ENCODE measurements at regions not wholly inside any gene's neighbourhood (a gene's known extent, or its start where the extent isn't known, plus 50 kb on each side); places are given as distances from the start of the nearest gene placed in this dataset.
"Not testable (repeated sequence)": the region's sequence is repeated elsewhere in the genome, so short reads cannot be mapped to it uniquely, and the experiment has no call there.

DNA sequence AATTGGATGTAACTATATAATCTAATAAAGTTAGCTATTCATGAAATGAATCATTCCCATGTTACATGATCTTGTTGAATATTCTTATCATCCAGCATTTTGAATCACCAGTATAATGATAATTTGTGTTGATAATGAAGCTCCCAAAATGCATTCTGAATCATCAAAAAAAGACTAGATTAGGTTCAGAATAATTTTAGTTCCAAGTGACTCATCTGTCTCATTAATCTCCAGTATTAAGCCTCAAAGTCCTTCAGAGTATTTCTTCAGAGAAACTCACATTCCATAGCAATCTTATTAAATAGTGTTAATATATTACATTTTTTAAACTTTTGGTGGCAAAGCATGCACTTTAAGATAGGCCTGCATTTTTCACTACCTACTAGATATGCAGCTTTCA, 207.5 kb downstream of the SLITRK5 start:
- no peak for DNase-seq

DNA sequence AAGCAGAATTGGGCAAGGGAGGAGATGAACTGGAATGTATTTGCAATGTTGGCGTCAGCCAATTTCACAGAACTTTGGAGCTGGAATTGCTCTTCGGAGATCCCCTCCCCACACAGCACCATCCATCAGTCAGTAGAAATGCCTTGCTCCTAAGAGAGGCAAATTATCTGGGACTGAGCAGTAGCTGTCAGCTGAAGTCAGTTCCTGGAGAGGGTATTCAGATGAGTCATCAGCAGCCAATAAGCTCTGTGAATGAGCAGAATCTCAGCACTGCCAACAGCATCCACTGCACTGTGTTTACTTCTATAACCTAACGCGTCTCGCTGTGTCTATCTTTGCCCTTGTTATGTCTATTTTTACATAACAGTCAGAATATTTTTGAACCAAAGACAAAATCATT, 213.7 kb downstream of the SLITRK5 start:
- no peak for DNase-seq

DNA sequence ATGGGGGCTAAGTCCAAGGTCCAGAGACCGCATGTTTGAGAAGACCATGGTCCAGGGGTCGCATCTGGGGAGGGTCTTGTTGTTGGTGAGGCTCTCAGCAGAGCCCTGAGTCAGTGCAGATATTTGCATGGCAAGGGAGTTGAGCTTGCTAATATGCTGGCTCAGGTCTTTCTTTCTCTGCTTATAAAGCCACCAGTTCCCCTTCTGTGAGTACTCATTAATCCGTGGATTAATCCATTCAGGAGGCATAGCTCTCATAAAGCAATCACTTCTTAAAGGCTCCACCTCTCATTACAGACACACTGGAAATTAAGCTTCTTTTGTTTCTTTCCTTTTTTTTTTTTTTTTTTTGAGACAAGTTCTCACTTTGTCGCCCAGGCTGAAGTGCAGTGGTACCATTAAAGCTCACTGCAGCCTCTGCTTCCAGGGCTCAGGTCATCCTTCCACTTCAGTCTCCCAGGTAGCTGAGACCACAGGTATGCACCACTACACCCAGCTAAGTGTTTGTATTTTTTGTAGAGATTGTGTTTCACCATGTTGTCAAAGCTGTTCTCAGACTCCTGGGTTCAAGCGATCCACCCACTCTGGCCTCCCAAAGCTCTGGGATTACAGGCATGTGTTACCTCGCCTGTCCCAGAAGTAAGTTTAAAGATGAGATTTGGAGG, 216.4 kb downstream of the SLITRK5 start:
- DNase-seq: no peak

DNA sequence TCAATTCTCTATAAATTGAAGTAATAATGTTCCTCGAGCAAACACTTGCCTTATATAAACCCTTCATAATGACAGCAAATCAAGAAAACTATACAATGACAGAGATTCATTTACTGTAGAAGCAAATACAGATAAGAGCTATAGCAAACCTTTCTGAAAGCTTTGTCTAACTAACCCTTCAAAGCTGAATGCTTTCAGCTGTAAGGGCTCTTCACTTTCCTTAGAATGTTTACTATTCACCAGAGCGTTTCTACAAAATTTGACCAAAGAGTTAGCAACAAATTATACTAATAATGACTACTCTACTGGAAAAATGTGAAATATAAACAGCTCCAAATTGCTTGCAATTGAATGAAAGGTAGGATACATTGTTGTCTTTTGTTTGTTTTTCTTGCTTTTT, 218.1 kb downstream of the SLITRK5 start:
- DNase-seq: no peak

DNA sequence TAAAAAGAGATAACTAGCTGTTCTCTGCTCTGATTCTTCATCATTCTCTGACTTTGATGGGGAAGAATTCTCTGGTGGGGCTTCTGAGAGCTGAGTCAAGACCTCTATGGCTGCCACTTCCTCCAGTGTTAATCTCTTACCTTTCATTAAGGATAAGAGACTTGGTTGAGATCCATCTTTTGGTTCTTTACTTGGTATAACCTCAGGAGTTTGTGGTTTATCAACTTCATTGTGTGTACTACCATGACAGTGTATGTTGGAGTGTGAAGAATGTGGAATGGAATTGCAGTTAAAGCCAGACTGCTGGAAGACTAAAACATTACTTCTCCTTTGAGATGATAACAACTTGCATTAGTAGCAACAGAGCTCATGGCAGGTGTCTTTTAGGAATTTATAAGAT, 222.0 kb downstream of the SLITRK5 start:
- no peak for DNase-seq

DNA sequence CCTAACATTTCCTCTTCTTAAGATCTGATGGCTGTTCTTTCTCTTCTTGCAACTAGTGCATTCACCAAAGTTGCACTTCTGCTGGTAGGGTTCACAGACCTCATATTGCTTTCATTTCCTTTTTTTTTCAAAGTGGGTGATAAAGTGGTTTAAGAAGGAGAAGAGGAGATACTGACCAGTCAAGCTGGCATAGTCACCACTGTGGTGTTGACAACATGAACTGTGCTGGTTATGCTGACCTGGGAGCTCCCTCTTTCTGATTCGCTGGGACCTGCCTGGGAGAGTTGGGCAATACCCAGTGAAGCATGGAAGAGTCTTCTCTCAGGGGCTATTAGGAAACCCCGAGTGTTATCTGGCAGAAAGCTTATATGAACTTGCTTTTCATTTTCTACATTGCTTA, 222.9 kb downstream of the SLITRK5 start:
- DNase-seq: no peak

DNA sequence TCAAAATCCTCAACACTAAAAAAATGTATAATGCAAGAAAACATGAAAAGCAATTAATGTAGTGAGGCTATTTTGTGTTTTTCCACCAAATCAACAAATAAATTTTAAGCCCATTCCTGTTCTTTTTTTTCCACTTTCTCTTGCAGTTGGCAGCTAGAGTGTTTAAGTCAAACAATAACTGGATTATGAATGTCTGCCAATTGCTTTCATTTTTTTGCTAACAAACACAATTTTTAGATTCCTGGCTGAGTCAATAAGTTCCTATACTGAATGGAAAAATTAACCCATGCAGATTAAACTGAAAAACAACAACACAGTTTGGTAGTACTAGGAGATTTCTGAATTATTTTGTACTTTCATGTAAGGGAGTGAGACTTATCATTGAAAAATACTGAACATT, 232.4 kb downstream of the SLITRK5 start:
- DNase-seq: no peak

DNA sequence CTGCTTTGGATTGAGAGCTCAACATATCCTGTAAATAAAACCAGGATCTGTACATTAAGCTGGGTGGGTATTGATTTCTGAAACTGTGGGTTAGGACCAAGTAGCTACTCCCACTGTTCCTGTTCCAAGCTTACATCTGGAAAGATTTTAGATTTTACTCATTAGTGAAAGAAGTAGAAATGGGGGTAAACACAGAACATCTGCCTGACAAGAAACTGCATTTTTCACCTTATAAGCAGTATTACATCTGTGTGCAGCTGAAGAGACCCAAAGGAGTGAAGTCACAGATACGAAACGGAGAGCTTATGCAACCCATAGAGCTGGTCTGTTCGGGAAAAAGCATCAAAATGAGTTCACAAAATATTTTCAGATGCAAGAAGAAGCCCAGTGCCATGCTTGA, 235.2 kb downstream of the SLITRK5 start:
- DNase-seq: no peak

DNA sequence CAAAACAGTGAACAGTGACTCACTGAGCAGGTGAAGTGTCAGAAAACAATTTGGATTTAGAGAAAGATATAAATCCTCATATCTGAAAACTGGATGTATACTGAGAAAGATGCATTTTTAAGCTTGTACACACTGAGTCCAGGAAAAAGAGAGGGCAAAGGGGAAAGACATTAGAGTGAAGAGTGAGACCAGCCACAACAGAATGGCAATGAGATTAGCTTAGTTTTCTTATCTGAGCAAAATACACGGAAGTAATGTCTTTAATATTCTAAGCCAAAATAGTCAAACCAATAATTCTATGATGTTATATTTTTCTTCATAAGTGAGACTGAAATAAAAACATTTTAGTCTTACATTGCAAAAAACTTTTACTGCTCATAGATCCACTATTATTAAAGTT, 236.0 kb downstream of the SLITRK5 start:
- DNase-seq: no peak

DNA sequence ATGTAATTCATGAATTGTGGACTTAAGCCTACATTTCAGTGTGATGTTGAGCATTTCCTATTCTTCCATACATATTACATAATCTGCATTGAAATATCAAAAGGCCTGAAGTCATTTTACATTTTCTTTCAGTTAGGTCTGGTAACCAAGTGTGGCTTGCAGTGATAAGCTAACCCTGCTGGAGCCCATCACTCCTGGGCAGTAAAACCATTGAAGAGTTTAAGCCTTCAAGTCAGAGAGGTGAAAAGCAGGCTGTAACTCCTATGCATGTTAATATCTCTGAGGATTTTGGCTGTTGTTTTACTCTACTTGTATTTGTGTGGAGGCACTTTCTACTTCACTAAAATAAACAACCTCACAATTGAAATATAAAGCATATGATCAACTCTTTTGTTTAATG, 248.8 kb downstream of the SLITRK5 start:
- no peak for DNase-seq

DNA sequence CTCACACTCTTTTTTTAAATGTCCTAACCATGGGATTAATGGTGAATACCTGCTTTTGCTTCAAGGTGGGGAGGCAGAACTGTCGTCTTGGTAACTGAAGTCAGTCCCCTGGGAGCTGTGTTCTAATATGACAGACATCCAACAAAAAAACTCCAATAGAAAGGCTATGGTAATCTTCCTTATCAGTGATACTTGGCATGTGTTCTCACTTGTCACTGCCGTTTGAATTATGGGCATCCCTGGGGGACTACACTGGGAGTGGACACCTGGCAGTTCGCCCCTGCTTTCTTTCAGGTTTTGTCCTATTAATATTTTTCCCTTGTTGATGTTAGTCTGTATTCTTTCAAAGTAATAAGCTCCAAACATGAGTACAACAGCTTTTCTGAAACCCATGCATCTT, 252.6 kb downstream of the SLITRK5 start:
- DNase-seq: no peak

DNA sequence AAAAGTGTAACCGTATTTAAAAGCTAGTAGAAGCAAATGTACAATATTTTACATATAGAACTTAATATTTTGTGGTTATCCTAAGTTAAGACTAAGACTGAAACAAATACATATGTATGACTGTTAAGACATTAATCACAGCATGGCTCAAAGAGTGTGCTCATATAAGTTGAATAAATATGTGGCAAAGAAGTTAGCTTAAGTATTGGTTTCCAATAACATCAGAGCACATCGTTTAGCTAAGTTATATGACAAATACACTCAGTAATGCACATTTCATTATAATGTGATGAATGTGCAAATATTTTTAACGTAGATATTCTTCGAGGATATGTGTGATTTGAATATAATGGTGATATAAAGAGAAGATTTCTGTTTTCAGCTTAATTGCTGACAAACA, 253.8 kb downstream of the SLITRK5 start:
- DNase-seq: no peak

DNA sequence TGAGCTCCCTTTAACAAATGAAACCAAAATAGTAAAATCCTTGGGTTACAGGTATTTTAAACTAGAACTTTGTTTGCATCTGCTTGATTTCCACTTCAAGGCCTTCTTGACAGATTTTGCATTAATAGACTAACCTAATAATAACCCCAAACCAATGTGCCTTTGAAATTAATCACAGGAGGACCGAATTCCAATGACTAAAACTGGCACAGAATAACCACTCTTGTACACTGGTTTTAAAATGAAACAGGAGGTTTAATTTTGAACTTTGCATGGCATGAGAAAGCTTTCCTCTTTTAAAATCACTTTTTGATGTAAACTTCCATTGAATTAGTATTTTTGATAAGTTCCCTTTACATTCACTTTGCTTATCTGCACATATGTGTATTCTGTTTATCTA, 269.6 kb downstream of the SLITRK5 start:
- no peak for DNase-seq

DNA sequence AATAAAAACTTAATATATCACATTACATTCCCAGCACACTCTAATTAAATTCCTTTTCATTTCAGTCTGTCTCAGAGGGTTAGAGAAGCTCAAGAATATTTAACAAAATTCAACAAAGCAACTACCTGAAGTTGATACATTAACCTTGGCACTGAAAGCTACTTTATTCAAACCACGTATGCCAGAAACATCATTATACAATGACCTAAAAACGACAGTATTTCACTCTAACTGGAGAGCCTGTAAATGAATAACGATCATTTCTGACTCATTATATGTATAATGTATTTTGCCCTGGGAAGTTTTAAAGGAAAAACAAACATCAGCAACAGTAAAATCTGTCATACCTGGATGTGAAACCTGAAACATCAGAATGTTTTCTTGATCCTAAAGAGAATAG, 270.1 kb downstream of the SLITRK5 start:
- no peak for DNase-seq

DNA sequence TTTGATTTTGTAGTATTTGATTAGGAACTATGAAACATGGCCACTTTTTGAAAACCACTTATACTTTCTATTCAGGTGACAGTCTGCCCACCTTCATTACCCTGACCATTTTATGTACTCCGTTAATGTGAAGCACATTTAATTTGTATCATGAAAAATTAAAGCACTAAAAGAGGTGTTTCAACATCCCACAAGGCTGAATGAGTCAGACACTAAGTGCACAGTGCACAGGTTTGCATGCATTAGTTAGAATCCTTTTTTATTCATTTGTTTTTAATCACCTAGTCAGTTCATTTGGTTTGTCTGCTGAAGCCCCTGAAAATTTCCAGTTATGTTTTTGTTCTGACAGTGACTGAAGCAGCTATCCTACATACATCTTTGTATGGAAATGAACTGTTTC, 271.0 kb downstream of the SLITRK5 start:
- no peak for DNase-seq

DNA sequence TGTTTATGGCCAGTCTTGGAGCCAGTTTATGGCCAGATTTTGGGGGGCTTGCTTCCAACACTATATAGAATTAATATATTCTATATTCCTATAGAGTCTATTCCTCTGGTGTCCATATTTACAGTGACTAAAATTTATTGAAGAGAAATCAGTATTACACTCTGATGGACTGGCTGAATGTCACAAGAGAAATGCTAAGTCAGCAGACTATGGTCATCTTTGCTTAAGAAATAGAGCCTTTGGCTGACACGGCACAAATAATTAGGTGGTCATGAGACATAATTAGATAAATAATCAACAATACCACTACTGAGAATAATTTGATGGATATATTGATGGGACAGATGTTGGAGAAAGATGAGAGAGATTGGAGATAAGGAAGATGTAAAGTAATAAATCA, 272.9 kb downstream of the SLITRK5 start:
- no peak for DNase-seq

DNA sequence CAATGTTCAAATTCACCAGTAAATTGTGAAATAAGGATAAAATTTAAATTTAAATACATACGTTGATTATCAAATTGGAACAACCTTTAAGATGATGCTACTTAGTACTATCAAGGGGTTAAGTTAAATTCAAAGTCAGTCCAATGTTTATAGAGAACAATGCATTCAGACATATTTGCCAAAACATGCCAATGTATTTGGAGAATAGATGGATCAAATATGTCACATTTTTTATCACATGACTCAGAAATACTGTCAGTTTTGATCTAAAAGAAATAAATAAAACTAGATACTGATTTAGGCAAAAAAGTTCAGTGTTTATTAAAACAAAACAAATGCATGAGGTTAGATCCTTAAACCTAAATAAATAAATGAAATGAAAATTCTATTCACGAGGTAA, 281.2 kb downstream of the SLITRK5 start:
- DNase-seq: no peak

DNA sequence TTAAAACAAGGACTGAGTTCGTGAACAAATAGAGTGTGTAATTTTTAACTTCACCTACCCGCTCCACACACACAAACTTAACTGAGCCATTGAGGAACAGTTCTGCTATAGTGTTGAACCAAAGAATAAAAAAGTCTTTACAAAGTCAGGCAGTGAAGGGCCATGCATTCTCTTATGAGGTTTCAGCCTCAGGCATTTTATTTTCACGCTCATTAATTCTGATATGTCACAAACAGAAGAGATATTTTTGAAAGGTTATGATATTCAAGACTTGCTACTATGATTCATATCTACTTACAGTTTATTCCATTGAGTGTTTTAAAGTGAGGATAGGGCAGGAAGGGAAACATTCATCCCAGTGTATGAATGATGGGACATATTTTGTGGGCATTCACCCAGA, 282.2 kb downstream of the SLITRK5 start:
- DNase-seq: no peak

DNA sequence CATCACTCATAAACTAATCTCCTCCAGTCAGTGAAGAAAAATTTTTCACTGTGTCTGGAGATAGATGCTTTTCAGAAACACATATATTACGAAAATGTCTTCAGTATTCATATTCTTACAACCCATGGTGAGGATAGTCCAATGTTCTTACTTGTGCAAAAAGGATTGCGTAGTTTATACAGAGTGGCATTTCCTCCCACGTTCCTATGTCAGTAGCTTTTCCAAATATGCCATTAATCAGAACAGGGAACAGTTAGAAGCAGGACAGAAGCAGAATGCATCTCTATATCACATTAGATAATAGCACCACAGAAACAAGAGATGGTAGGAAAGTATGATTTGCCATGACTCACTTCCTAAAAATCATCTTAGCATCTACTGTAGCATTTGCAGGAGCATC, 282.9 kb downstream of the SLITRK5 start:
- DNase-seq: no peak

DNA sequence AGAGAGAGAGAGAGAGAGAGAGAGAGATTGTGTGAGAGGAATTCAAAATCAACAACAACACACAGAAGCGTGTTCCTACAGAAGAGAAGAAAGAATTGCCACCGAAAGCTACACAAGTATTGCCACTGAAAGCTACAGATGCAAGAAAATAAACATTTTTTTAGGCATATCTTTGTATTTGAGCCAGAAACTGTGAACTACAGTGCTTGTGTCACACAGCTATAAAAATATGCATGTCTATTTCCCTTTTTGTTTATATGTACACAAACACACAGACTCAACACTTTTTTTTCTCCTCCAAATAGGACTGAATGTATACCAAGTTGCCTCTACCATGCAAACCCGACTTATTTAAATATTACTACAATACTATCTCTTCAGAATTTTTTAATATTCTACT, 290.4 kb downstream of the SLITRK5 start:
- DNase-seq: no peak

DNA sequence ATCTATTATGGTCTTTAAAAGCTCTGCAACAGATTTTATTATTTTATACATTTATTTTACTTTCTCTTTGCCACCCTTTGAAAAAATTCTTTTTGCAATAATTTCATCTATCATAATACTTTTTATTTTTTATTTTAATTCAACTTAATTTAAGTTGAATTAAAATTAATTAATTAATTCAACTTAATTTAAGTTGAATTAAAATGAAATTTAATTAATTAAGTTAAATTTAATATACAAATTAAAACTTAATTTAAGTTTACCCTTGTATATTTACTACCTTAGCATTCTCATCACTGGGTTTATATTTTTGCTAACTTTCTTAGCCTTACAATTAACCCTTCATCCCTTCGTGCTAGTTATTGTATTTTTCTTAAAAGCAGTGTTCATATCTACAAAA, 301.4 kb downstream of the SLITRK5 start:
- no peak for DNase-seq

DNA sequence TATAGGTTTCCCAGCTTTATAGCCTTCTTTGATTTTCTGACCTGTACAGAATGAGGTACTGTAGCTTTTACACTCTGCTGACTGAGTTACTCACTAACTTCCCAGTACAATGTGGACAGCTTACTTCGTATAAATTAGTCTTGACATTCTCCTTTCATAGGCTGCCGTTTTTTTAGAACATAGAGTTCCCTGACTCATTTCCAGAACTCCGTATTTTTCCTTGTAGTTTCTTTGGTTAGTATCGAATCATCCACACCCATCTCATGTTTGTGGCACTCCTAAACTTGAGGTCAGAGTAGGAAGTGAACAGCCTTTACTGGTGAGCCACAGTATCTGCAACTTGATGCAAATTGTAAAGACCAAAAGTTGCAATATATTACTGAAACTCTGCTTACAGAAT, 303.9 kb downstream of the SLITRK5 start:
- DNase-seq: no peak

DNA sequence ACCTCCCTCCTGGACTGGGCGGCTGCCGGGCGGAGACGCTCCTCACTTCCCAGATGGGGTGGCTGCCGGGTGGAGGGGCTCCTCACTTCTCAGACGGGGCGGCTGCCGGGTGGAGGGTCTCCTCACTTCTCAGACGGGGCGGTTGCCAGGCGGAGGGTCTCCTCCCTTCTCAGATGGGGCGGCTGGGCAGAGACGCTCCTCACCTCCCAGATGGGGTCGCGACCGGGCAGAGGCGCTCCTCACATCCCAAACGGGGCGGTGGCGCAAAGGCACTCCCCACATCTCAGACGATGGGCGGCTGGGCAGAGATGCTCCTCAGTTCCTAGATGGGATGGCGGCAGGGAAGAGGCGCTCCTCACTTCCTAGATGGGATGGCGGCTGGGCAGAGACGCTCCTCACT, 305.5 kb downstream of the SLITRK5 start:
- DNase-seq: not testable (repeated sequence)

DNA sequence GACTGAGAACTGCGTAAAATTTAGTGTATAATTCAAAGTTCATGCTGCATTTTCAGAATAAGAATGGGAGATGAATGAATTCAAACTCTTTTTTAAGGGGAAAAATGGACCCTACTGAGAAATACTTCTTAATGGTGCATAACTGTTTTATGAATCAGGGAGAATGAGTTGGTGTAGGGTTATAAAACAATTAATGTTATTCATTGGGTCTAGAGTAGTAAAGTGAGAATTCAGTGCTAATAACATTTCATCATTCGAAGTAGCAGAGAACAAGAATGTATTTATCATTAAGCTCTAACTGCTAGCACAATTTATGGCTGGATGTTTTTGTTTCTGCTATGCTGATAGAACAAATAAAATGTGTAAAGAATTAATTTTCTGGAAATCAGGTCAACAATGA, 310.2 kb downstream of the SLITRK5 start:
- DNase-seq: no peak

DNA sequence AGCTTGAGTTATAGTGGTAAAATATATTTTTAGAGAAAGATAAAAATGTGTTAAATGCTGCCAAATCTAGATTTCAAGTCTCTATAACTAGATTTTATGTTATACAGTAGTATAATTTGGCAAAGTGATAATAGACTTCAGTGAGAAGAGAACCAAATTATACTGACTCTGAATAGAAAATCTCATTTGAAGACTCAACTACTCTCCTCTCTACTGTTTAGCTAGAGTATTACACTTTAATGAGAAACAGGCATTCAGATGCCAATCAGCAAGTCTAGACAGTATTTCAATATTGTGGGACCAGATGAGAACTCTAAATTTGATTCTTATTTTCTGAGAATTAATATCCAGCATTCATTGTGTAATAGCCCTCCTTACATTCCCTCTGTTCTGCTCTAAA, 311.2 kb downstream of the SLITRK5 start:
- no peak for DNase-seq
